MV-4-11 (cell line): ENCODE measurements at regions not wholly inside any gene's neighbourhood (a gene's known extent, or its start where the extent isn't known, plus 50 kb on each side); places are given as distances from the start of the nearest gene placed in this dataset.
"Not testable (repeated sequence)": the region's sequence is repeated elsewhere in the genome, so short reads cannot be mapped to it uniquely, and the experiment has no call there.

ENCODE experiments used
- DNase-seq: peaks from one replicate; lab custom pipeline; 2025; lab: John Stamatoyannopoulos, UW

- DNase-seq: no peak
These were observed 349.4 kb upstream of the LRRC3B start for GRCh38 chr3:26273196-26273595.

GRCh38 chr3:26279091-26279490, 343.5 kb upstream of the LRRC3B start:
- no peak for DNase-seq

- no peak for DNase-seq
These were observed 342.1 kb upstream of the LRRC3B start for GRCh38 chr3:26280517-26280916.

- no peak for DNase-seq
These were observed 341.1 kb upstream of the LRRC3B start for GRCh38 chr3:26281284-26281985.

GRCh38 chr3:26284503-26284902, 338.1 kb upstream of the LRRC3B start:
- DNase-seq: not testable (repeated sequence)

- no peak for DNase-seq
These were observed 330.7 kb upstream of the LRRC3B start for GRCh38 chr3:26291840-26292239.

- DNase-seq: no peak
These were observed 329.8 kb upstream of the LRRC3B start for GRCh38 chr3:26292780-26293179.

DNA sequence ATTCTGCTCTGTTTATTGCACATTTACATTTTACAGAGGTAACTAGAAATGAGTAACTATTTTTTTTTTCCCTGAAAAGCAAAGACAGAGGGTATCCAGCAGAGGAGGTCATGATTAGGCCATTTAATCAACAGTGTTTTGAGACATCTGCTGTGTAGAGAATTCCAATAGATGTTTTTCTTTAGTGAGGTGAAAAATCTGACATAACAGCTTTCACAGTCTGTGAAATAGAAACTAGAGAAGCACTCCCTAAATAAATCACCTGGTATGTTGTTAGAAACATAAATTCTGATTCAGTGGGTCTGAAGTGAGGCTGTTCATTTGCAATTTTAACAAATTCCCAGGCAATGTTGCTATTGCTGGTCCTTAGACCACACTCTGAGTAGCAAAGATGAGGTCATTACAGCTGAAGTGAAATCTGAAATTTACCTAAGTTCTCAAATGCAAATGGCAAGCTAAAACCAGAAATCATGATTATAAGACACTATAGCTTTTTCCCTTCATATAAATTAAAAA, 329.2 kb upstream of the LRRC3B start:
- DNase-seq: no peak

GRCh38 chr3:26307192-26307591, 315.4 kb upstream of the LRRC3B start:
- DNase-seq: peak; percentile 99

GRCh38 chr3:26307787-26308186, 314.8 kb upstream of the LRRC3B start:
- DNase-seq: no peak

GRCh38 chr3:26308454-26308853, 314.1 kb upstream of the LRRC3B start:
- peak; percentile 6 for DNase-seq

- peak; percentile 30 for DNase-seq
These were observed 313.0 kb upstream of the LRRC3B start for GRCh38 chr3:26309536-26309935.

GRCh38 chr3:26312816-26313215, 309.8 kb upstream of the LRRC3B start:
- no peak for DNase-seq

- no peak for DNase-seq
These were observed 306.1 kb upstream of the LRRC3B start for GRCh38 chr3:26316472-26316871.

DNA sequence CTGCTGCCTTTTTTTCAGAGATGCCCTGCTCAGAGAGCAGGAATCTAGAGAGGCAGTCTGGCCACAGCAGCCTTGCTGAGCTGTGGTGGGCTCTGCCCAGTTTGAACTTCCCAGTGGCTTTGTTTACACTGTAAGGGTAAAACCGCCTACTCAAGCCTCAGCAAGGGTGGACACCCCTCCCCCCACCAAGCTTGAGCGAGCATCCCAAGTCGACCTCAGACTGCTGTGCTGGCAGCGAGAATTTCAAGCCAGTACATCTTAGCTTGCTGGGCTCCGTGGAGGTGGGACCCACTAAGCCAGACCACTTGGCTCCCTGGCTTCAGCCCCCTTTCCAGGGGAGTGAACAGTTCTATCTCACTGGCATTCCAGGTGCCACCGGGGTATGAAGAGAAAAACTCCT, 298.8 kb upstream of the LRRC3B start:
- not testable (repeated sequence) for DNase-seq

GRCh38 chr3:26340001-26340400, 282.6 kb upstream of the LRRC3B start:
- no peak for DNase-seq

DNA sequence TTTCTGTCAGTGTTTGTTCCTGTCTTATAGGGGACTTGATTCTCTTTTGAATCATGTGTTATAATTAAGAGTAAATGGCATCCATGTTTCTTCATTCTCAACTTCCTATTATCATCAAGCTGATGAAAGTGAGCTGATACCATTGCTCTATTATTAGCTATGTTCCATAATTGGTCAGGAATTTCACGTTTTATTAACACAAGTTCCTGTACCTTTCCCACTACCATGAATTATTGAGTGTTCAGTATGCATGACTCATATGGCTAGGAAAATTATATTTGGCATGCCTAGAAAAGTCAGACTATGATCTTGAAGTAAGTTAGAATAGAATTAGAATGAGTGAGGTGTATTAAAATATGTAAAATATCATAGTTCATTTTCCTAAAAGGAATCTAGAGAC, 278.9 kb upstream of the LRRC3B start:
- no peak for DNase-seq

DNA sequence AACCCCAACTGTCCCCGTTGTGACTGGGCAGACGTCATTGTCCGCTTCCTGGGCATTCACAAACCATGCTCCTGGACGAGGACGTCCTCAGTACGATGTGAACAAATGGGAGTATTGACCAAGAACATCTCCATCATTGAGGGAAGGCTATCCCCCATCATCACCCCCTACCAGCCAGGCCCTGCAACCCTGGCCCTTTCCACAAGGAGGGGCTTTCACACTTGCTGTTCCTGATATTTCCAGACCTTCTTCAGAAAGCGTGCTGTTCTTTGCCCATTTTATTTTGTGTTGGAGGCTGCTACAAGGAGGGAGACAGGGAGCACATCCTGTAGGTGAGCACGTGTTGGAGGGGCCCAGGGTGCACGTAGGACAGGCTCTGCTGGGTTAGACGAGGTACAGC, 277.0 kb upstream of the LRRC3B start:
- no peak for DNase-seq

- no peak for DNase-seq
These were observed 276.1 kb upstream of the LRRC3B start for GRCh38 chr3:26346497-26346896.

DNA sequence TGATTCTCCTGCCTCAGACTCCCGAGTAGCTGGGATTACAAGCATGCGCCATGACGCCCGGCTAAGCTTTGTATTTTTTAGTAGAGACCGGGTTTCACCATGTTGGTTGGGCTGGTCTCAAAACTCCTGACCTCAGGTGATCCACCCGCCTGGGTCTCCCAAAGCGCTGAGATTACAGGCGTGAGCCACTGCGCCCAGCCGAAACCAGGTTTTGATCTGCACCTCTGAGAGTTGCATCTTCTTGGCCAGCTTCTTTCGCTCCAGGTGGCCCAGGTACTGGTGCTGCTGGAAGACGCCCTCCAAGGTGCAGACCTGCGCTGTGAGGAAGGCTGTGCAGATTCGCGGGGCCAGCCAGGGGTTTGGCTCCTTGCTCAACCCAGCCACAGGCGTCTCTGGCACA, 275.4 kb upstream of the LRRC3B start:
- DNase-seq: no peak

DNA sequence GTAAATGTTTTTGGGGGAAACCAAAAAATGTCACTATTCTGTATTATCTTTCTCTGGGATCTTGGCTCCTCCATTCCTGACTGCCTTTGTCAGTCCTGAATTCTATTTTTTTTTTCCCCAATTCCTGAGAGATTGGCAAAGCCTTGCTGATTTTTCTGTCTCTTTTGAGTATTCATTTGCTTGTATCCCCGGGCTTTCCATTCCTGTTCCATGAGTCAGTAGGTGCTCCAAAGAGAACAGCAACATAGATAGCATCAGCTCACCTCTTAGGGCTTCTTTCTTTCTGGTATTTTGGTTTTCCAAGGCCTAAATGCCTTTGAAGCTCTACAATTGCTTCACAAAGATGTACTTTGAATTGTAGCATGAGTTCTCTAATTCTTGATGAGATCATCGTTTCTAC, 271.7 kb upstream of the LRRC3B start:
- no peak for DNase-seq

- no peak for DNase-seq
These were observed 269.5 kb upstream of the LRRC3B start for GRCh38 chr3:26353097-26353496.

DNA sequence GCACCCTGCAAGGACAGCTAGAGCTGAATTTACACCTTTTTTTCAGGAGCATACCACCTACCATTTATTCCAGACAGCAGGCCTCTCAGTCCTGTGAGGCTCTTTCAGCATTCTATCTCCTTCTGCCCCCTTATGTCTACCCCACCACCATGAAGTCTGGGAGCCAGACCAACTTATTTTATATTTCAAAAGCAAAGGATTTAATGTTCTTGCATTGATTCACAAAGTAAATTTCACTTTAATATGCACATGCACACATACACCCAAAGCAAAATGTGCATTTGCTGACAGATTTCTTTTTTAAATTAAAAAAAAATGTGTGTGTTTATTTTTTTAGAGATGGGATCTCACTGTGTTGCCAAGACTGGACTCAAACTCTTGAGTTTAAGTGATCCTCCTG, 264.2 kb upstream of the LRRC3B start:
- no peak for DNase-seq

DNA sequence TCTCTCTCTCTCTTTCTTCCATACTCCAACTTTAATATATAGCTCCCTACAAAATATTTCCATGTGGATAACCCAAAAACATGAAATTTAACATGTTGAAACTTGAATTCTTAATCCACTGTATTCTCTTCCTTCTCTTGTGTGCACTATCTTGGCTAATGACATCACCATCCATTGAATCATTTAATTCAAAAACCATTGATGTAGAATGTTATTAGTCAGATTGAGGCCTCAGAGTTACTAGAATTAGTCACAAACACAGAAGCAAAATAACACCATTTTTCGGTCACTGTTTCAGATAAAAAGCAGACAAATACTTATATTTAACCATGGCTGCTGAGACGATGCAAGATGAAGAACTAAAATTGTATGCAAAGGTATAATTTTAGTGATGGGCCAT, 256.9 kb upstream of the LRRC3B start:
- no peak for DNase-seq
